ENCODE measurements at regions not wholly inside any gene's neighbourhood (a gene's known extent, or its start where the extent isn't known, plus 50 kb on each side); places are given as distances from the start of the nearest gene placed in this dataset.

DNA sequence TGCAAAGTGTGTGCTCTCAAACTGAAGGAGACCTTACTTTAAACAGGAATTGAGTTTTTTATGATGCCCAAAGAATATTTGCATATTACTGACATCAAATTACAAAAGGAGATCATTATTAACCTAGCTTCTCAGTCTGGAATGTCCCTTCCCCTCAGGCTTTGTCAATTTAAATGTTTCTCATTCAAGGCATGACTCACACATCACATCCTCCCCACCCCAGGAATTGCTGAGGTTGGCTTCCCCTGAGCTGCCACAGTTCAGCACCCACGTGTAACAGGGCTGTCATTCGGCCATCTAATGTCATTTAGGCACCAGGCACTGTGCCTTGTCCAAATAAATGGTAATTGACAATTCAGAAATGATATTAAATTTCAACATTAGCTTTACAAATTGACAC, 305.9 kb upstream of the MGMT start:
- CTCF ChIA-PET, result no interaction called here

GRCh38 chr10:129163531-129163930, 303.5 kb upstream of the MGMT start:
- DNase-seq (no peak), ATAC-seq (ENCODE audit: low read depth) (no peak)
- Mint-ChIP-seq H3K9me3 (no peaks in the 10 kb centered on the region), H3K27ac (no peak overlapping the region), H3K27me3 (no peaks in the 10 kb centered on the region), H3K36me3 (ENCODE audit: low read depth) (no peaks in the 10 kb centered on the region), H3K4me1 (no peaks in the 10 kb centered on the region), H3K4me3 (no peak overlapping the region)
- TF ChIP-seq, protein P1, sequence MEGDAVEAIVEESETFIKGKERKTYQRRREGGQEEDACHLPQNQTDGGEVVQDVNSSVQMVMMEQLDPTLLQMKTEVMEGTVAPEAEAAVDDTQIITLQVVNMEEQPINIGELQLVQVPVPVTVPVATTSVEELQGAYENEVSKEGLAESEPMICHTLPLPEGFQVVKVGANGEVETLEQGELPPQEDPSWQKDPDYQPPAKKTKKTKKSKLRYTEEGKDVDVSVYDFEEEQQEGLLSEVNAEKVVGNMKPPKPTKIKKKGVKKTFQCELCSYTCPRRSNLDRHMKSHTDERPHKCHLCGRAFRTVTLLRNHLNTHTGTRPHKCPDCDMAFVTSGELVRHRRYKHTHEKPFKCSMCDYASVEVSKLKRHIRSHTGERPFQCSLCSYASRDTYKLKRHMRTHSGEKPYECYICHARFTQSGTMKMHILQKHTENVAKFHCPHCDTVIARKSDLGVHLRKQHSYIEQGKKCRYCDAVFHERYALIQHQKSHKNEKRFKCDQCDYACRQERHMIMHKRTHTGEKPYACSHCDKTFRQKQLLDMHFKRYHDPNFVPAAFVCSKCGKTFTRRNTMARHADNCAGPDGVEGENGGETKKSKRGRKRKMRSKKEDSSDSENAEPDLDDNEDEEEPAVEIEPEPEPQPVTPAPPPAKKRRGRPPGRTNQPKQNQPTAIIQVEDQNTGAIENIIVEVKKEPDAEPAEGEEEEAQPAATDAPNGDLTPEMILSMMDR (IDR thresholded peaks at IDR 0.05), result no peak
- ChIA-PET CTCF (no interaction called here), POLR2A (no interaction called here)
- intact Hi-C loops (cut with micrococcal nuclease), result no loop called here

More for the DNA sequence above, 305.9 kb upstream of the MGMT start:
- Mint-ChIP-seq H3K4me1 (no peaks in the 10 kb centered on the region), H3K4me3 (no peak overlapping the region), H3K27ac (no peak overlapping the region), H3K27me3 (no peaks in the 10 kb centered on the region), H3K36me3 (ENCODE audit: low read depth) (no peaks in the 10 kb centered on the region), H3K9me3 (no peaks in the 10 kb centered on the region)
- POLR2A ChIA-PET, result no interaction called here
- no peak for ATAC-seq (ENCODE audit: low read depth)
- no peak for DNase-seq
- intact Hi-C loops (cut with micrococcal nuclease), result no loop called here
- TF ChIP-seq, protein P1 (IDR thresholded peaks at IDR 0.05), result no peak

DNA sequence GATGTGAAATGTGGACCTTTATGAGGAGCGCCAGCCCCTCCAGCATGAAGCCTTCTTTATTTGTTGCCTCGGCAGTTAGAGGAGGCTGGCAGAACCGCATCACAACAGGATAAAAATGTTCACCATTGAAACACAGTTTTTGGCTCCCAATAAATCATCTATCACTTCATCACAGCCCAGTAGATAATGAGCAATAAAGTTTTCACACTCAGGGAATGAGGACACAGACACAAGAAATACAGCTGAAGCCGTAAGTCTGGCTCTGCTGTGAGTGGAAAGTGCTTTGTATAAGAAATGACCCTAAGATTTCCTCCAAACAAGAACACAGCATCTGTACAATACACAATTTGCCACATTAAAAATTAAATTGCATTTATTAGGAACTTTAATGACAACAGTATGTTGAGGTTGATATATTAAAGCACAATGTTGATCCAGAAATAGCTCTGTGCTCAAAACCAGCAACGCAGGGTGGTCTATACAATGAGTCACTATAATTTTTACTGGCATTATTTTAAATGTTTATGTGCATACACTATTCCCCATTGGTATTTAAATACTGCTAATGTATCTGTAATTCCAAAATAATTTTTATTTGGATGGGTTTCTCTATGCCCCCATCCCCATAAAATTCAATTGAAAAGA, 301.8 kb upstream of the MGMT start:
- intact Hi-C loops (cut with micrococcal nuclease), result no loop called here
- ATAC-seq (ENCODE audit: low read depth) (no peak), DNase-seq (no peak)
- Mint-ChIP-seq H3K27me3 (no peaks in the 10 kb centered on the region), H3K27ac (no peak overlapping the region), H3K4me3 (no peak overlapping the region), H3K9me3 (no peaks in the 10 kb centered on the region), H3K36me3 (ENCODE audit: low read depth) (no peaks in the 10 kb centered on the region), H3K4me1 (no peaks in the 10 kb centered on the region)
- POLR2A ChIA-PET, result no interaction called here
- CTCF ChIA-PET, result no interaction called here
- TF ChIP-seq, protein P1 (IDR thresholded peaks at IDR 0.05), result no peak

- Mint-ChIP-seq H3K9me3 (no peaks in the 10 kb centered on the region), H3K27me3 (no peaks in the 10 kb centered on the region)
- intact Hi-C loops (cut with micrococcal nuclease), result no loop called here
Measured at GRCh38 chr10:129165770-129166169, 301.3 kb upstream of the MGMT start.

GRCh38 chr10:129168660-129169059, 298.4 kb upstream of the MGMT start:
- Mint-ChIP-seq H3K27ac (no peak overlapping the region), H3K4me1 (no peaks in the 10 kb centered on the region), H3K9me3 (no peaks in the 10 kb centered on the region), H3K27me3 (no peaks in the 10 kb centered on the region), H3K4me3 (no peak overlapping the region), H3K36me3 (ENCODE audit: low read depth) (no peaks in the 10 kb centered on the region)
- CTCF ChIA-PET, result no interaction called here
- intact Hi-C loops (cut with micrococcal nuclease), result no loop called here
- POLR2A ChIA-PET, result no interaction called here
- DNase-seq (no peak), ATAC-seq (ENCODE audit: low read depth) (no peak)
- TF ChIP-seq, protein P1 (IDR thresholded peaks at IDR 0.05), result no peak

More at GRCh38 chr10:129165770-129166169, 301.3 kb upstream of the MGMT start:
- Mint-ChIP-seq H3K4me1 (no peaks in the 10 kb centered on the region), H3K36me3 (ENCODE audit: low read depth) (no peaks in the 10 kb centered on the region), H3K4me3 (no peak overlapping the region), H3K27ac (no peak overlapping the region)
- ChIA-PET CTCF (no interaction called here), POLR2A (no interaction called here)
- DNase-seq, result no peak
- no peak for ATAC-seq (ENCODE audit: low read depth)
- TF ChIP-seq, protein P1 (IDR thresholded peaks at IDR 0.05), result no peak
